HTR-8/SVneo (cell line): ENCODE measurements at regions not wholly inside any gene's neighbourhood (a gene's known extent, or its start where the extent isn't known, plus 50 kb on each side); places are given as distances from the start of the nearest gene placed in this dataset.

Experiments used
- DNase-seq: peaks from one replicate; pipeline ENCODE4 v3.0.0; 2011; ENCODE audit warnings: low spot score, mixed read lengths; ENCODE audit not compliant: insufficient read length
- FAIRE-seq: peaks from 2 replicates; lab custom pipeline; 2011; peaks lifted over from hg19 to GRCh38; lab: Jason Lieb, UNC

GRCh38 chr1:233512538-233512937 lies 101.4 kb upstream of the KCNK1 start:
- DNase-seq (no peak), FAIRE-seq (no peak)

GRCh38 chr1:233513431-233513830 lies 100.5 kb upstream of the KCNK1 start:
- FAIRE-seq (no peak), DNase-seq (no peak)

GRCh38 chr1:233514946-233515391 lies 98.9 kb upstream of the KCNK1 start:
- DNase-seq (no peak), FAIRE-seq (no peak)

GRCh38 chr1:233516732-233517131 lies 97.2 kb upstream of the KCNK1 start:
- DNase-seq: no peak
- FAIRE-seq: no peak

GRCh38 chr1:233518344-233518743 lies 95.6 kb upstream of the KCNK1 start:
- FAIRE-seq (no peak), DNase-seq (peak; percentile 27)

GRCh38 chr1:233520261-233521191 lies 93.4 kb upstream of the KCNK1 start:
- no peak for FAIRE-seq
- DNase-seq: no peak

- no peak for DNase-seq
- no peak for FAIRE-seq
Measured at GRCh38 chr1:233523047-233523446, 90.9 kb upstream of the KCNK1 start.

GRCh38 chr1:233527818-233528217 lies 86.1 kb upstream of the KCNK1 start:
- no peak for DNase-seq
- no peak for FAIRE-seq

- DNase-seq (no peak), FAIRE-seq (no peak)
Measured at GRCh38 chr1:233530665-233531386, 83.1 kb upstream of the KCNK1 start.

GRCh38 chr1:233540816-233541215 lies 73.1 kb upstream of the KCNK1 start:
- DNase-seq: no peak
- FAIRE-seq: no peak

GRCh38 chr1:233543338-233544255 lies 70.3 kb upstream of the KCNK1 start:
- FAIRE-seq (peak; percentile 95), DNase-seq (peak; percentile 86)

- no peak for FAIRE-seq
- DNase-seq: no peak
Measured at GRCh38 chr1:233544304-233544703, 69.6 kb upstream of the KCNK1 start.

GRCh38 chr1:233547726-233548125 lies 66.2 kb upstream of the KCNK1 start:
- DNase-seq (no peak), FAIRE-seq (no peak)

- FAIRE-seq (no peak), DNase-seq (no peak)
Measured at GRCh38 chr1:233549404-233549803, 64.5 kb upstream of the KCNK1 start.

- DNase-seq (no peak), FAIRE-seq (no peak)
Measured at GRCh38 chr1:233549917-233550316, 64.0 kb upstream of the KCNK1 start.

- FAIRE-seq (no peak), DNase-seq (no peak)
Measured at GRCh38 chr1:233554037-233554436, 59.9 kb upstream of the KCNK1 start.

GRCh38 chr1:233561708-233562426 lies 52.0 kb upstream of the KCNK1 start:
- no peak for DNase-seq
- no peak for FAIRE-seq
